ENCODE measurements at regions not wholly inside any gene's neighbourhood (a gene's known extent, or its start where the extent isn't known, plus 50 kb on each side); places are given as distances from the start of the nearest gene placed in this dataset.

DNA sequence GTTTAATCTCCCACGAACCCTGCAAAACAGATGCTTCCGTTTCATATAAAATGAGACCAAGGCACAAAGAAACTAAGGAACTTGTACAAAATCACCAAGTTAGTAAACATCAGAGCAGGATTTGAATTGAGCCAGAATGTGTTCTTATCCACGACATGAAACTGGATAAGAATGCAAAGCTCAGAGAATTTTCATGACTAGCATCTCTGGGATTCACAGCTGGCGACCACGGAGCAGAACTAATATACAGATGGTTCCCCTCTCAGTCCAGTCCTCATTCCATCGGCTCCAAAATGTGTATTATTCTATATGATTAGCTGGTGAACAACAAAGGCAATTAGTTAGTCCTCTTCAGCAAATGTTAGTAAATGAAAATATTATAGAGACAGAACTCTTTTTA is 72.3 kb upstream of the ERG start:
- in situ Hi-C loops (cut with MboI), result no loop called here
- no TSS peak for BruUV-seq (replicated peaks)
- ChIA-PET SMC1A (ENCODE audit: uncharacterized antibody, unreplicated experiment) (no interaction called here), CTCF (no interaction called here), POLR2A (no interaction called here), RAD21 (ENCODE audit: unreplicated experiment) (no interaction called here)
- Histone ChIP-seq H3K36me3 (ENCODE audit: control insufficient read depth in 2 of 2, insufficient read depth in 2 of 2, low read length in 1 of 2) (no peaks in the 10 kb centered on the region; a peak in 1 of 4 replicates), H3K4me3 (no peak overlapping the region), H3K4me2 (ENCODE audit: control insufficient read depth, insufficient read depth) (no peak overlapping the region), H3K79me2 (ENCODE audit: control insufficient read depth, insufficient read depth, low read length) (no peaks in the 10 kb centered on the region), H3K27me3 (replicated peaks in 1 of 2; ENCODE audit: control insufficient read depth in 2 of 2, insufficient read depth in 2 of 2, low read length in 1 of 2) (no peaks in the 10 kb centered on the region), H3K9me3 (replicated peaks; ENCODE audit: control insufficient read depth, insufficient read depth, low read length) (no peaks in the 10 kb centered on the region), H3K4me1 (ENCODE audit: control insufficient read depth, insufficient read depth, low read length) (no peaks in the 10 kb centered on the region), H3K27ac (ENCODE audit: control insufficient read depth, insufficient read depth) (no peak overlapping the region), H2AFZ (ENCODE audit: control insufficient read depth, low read depth, low read length) (no peak overlapping the region), H3K9ac (ENCODE audit: control insufficient read depth, insufficient read depth, low read length) (no peak overlapping the region), H4K20me1 (ENCODE audit: control insufficient read depth, insufficient read depth) (no peaks in the 10 kb centered on the region)
- DNase-seq (ENCODE audit: low read depth, low spot score) (no peak), FAIRE-seq (no peak), ATAC-seq (no peak)
- intact Hi-C loops (cut with micrococcal nuclease; ENCODE audit: unreplicated experiment), result no loop called here
- 33% methylated on average over 6 of the region's 6 CpGs for WGBS (ENCODE audit: insufficient coverage, insufficient replicate concordance, low lambda C conversion rate, missing lambda C conversion rate)
- no peak for TF ChIP-seq NFYA (IDR thresholded peaks at IDR 0.05; ENCODE audit: borderline replicate concordance, low read depth, low read length)
- TF ChIP-seq ZZZ3 (IDR thresholded peaks at IDR 0.05; ENCODE audit: control insufficient read depth, insufficient read length, low read depth), result no peak
- no peak for TF ChIP-seq KAT2A (conservative IDR thresholded peaks at IDR 0.05; ENCODE audit: control insufficient read depth, low read depth, low read length)
- no peak for TF ChIP-seq SRF (IDR thresholded peaks at IDR 0.05; ENCODE audit: low read depth in 2 of 2, low read length in 2 of 2)
- no peak for TF ChIP-seq HCFC1 (IDR thresholded peaks at IDR 0.05; ENCODE audit: low read length)

DNA sequence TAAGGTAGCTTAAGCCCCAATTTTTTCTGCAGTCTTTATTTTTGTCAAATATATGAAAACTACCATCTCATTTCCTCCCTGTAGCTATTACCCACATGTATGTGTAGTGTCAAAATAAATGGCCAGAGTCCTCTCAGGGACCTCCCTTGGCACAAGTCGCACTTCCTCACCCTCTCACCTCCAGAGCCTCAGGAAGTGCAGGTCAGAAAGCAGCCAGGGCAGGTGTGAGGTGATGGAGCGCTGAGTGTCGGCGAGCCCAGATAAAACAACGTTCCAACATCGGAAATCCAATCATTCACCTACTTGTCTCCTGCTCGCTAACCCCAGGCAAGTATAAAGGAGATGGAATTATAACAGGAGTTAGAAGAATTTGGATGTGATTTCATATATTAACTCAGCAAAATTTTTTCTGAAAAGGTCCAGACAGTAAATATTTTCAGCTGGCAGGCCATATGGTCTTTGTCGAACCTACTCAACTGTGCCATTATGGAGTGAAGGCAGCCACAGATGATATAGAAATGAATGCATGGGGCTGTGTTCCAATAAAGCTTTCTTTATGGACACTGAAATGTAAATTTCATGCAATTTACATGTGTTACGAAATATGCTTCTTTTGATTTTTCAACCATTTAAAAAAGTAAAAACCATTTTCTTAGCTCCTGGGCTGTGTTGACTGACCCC is 76.8 kb upstream of the ERG start:
- Histone ChIP-seq H2AFZ (ENCODE audit: control insufficient read depth, low read depth, low read length) (no peak overlapping the region), H3K9ac (ENCODE audit: control insufficient read depth, insufficient read depth, low read length) (no peak overlapping the region), H3K4me1 (ENCODE audit: control insufficient read depth, insufficient read depth, low read length) (no peaks in the 10 kb centered on the region), H3K79me2 (ENCODE audit: control insufficient read depth, insufficient read depth, low read length) (no peaks in the 10 kb centered on the region), H3K9me3 (replicated peaks; ENCODE audit: control insufficient read depth, insufficient read depth, low read length) (no peaks in the 10 kb centered on the region), H3K4me2 (ENCODE audit: control insufficient read depth, insufficient read depth) (no peak overlapping the region), H3K36me3 (ENCODE audit: control insufficient read depth in 2 of 2, insufficient read depth in 2 of 2, low read length in 1 of 2) (no peaks in the 10 kb centered on the region), H3K27ac (ENCODE audit: control insufficient read depth, insufficient read depth) (no peak overlapping the region), H3K27me3 (replicated peaks in 1 of 2; ENCODE audit: control insufficient read depth in 2 of 2, insufficient read depth in 2 of 2, low read length in 1 of 2) (peaks cover 0 to 3% of the 10 kb centered on the region in 2 experiments), H4K20me1 (ENCODE audit: control insufficient read depth, insufficient read depth) (no peaks in the 10 kb centered on the region), H3K4me3 (no peak overlapping the region)
- ATAC-seq (no peak), FAIRE-seq (no peak), DNase-seq (ENCODE audit: low read depth, low spot score) (no peak)
- ChIA-PET POLR2A (no interaction called here), CTCF (no interaction called here), SMC1A (ENCODE audit: uncharacterized antibody, unreplicated experiment) (no interaction called here), RAD21 (ENCODE audit: unreplicated experiment) (no interaction called here)
- no TSS peak for BruUV-seq (replicated peaks)
- WGBS (ENCODE audit: insufficient coverage, insufficient replicate concordance, low lambda C conversion rate, missing lambda C conversion rate), result 44% methylated on average over 9 of the region's 9 CpGs
- TF ChIP-seq, protein P1, sequence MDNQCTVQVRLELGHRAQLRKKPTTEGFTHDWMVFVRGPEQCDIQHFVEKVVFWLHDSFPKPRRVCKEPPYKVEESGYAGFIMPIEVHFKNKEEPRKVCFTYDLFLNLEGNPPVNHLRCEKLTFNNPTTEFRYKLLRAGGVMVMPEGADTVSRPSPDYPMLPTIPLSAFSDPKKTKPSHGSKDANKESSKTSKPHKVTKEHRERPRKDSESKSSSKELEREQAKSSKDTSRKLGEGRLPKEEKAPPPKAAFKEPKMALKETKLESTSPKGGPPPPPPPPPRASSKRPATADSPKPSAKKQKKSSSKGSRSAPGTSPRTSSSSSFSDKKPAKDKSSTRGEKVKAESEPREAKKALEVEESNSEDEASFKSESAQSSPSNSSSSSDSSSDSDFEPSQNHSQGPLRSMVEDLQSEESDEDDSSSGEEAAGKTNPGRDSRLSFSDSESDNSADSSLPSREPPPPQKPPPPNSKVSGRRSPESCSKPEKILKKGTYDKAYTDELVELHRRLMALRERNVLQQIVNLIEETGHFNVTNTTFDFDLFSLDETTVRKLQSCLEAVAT (IDR thresholded peaks at IDR 0.05), result no peak
- no peak for TF ChIP-seq ZSCAN29 (IDR thresholded peaks at IDR 0.05)
- TF ChIP-seq RCOR1 (conservative IDR thresholded peaks at IDR 0.05; ENCODE audit: low read depth, low read length), result no peak
- no peak for TF ChIP-seq KLF5 (IDR thresholded peaks at IDR 0.05; ENCODE audit: partially characterized antibody)
- TF ChIP-seq, protein P2, sequence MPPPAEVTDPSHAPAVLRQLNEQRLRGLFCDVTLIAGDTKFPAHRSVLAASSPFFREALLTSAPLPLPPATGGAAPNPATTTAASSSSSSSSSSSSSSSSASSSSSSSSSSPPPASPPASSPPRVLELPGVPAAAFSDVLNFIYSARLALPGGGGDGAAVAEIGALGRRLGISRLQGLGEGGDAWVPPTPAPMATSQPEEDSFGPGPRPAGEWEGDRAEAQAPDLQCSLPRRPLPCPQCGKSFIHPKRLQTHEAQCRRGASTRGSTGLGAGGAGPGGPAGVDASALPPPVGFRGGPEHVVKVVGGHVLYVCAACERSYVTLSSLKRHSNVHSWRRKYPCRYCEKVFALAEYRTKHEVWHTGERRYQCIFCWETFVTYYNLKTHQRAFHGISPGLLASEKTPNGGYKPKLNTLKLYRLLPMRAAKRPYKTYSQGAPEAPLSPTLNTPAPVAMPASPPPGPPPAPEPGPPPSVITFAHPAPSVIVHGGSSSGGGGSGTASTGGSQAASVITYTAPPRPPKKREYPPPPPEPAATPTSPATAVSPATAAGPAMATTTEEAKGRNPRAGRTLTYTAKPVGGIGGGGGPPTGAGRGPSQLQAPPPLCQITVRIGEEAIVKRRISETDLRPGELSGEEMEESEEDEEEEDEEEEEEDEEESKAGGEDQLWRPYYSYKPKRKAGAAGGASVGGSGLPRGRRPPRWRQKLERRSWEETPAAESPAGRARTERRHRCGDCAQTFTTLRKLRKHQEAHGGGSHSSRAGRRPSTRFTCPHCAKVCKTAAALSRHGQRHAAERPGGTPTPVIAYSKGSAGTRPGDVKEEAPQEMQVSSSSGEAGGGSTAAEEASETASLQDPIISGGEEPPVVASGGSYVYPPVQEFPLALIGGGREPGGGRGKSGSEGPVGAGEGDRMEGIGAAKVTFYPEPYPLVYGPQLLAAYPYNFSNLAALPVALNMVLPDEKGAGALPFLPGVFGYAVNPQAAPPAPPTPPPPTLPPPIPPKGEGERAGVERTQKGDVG (CRISPR knock-in tag; IDR thresholded peaks at IDR 0.05), result no peak
- TF ChIP-seq KAT2A (conservative IDR thresholded peaks at IDR 0.05; ENCODE audit: control insufficient read depth, low read depth, low read length), result no peak
- TF ChIP-seq, protein P3, sequence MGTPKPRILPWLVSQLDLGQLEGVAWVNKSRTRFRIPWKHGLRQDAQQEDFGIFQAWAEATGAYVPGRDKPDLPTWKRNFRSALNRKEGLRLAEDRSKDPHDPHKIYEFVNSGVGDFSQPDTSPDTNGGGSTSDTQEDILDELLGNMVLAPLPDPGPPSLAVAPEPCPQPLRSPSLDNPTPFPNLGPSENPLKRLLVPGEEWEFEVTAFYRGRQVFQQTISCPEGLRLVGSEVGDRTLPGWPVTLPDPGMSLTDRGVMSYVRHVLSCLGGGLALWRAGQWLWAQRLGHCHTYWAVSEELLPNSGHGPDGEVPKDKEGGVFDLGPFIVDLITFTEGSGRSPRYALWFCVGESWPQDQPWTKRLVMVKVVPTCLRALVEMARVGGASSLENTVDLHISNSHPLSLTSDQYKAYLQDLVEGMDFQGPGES (IDR thresholded peaks at IDR 0.05), result no peak
- intact Hi-C loops (cut with micrococcal nuclease; ENCODE audit: unreplicated experiment), result no loop called here
- in situ Hi-C loops (cut with MboI), result no loop called here
